ENCODE measurements at regions not wholly inside any gene's neighbourhood (a gene's known extent, or its start where the extent isn't known, plus 50 kb on each side); places are given as distances from the start of the nearest gene placed in this dataset.

DNA sequence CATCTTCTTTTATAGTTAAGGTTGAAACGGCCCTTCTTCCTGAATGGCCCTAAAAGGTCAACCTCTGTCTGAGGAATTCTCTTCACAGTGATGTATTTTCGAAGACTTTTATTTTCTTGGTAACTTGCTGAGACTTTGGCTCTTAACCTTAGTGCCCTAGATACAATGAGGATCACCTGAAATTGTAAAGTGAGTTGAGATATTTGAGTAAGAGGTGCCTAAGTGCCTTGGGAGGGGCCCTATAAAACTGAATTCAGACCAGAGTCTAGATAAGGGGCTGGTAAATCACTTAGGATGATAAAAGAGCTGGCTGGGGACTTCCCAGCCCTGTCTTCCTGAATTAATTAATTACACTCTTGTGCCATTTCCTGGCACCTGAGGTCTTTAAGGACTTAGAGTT is 505.6 kb upstream of the KIRREL3 start:
- no peak overlapping the region for H3K4me2 ChIP-seq (ENCODE audit: low read length)
- TF ChIP-seq CTCF (IDR thresholded peaks at IDR 0.05; ENCODE audit: low read depth, low read length), result no peak
- TF ChIP-seq EZH2phosphoT487 (IDR thresholded peaks at IDR 0.05; ENCODE audit: low read depth), result no peak
- no peak overlapping the region for H3K9ac ChIP-seq (ENCODE audit: low read length)
- H3K9me3 ChIP-seq (ENCODE audit: insufficient read depth, low read length), result no peaks in the 10 kb centered on the region
- no peaks in the 10 kb centered on the region for H4K20me1 ChIP-seq (ENCODE audit: insufficient read depth, low read length)
- H3K4me3 ChIP-seq (ENCODE audit: low read length), result no peak overlapping the region
- no peaks in the 10 kb centered on the region for H3K79me2 ChIP-seq (ENCODE audit: low read length)
- no peaks in the 10 kb centered on the region for H3K4me1 ChIP-seq (ENCODE audit: low read length)
- H3K36me3 ChIP-seq (replicated peaks; ENCODE audit: low read depth, low read length), result no peaks in the 10 kb centered on the region
- H3K27me3 ChIP-seq (ENCODE audit: low read depth, low read length), result no peaks in the 10 kb centered on the region
- no peak overlapping the region for H3K27ac ChIP-seq (ENCODE audit: low read length)
- no peak overlapping the region for H2AFZ ChIP-seq (ENCODE audit: low read depth, low read length)

GRCh38 chr11:127496165-127496564 is 495.6 kb upstream of the KIRREL3 start:
- Histone ChIP-seq H4K20me1 (ENCODE audit: insufficient read depth, low read length) (no peaks in the 10 kb centered on the region), H3K4me2 (ENCODE audit: low read length) (no peak overlapping the region), H3K4me3 (ENCODE audit: low read length) (no peak overlapping the region), H3K36me3 (replicated peaks; ENCODE audit: low read depth, low read length) (no peaks in the 10 kb centered on the region), H2AFZ (ENCODE audit: low read depth, low read length) (no peak overlapping the region), H3K9me3 (ENCODE audit: insufficient read depth, low read length) (no peaks in the 10 kb centered on the region), H3K9ac (ENCODE audit: low read length) (no peak overlapping the region), H3K79me2 (ENCODE audit: low read length) (no peaks in the 10 kb centered on the region), H3K27me3 (ENCODE audit: low read depth, low read length) (no peaks in the 10 kb centered on the region), H3K4me1 (ENCODE audit: low read length) (no peaks in the 10 kb centered on the region), H3K27ac (ENCODE audit: low read length) (no peak overlapping the region)
- no peak for TF ChIP-seq EZH2phosphoT487 (IDR thresholded peaks at IDR 0.05; ENCODE audit: low read depth)
- TF ChIP-seq CTCF (IDR thresholded peaks at IDR 0.05; ENCODE audit: low read depth, low read length), result no peak

DNA sequence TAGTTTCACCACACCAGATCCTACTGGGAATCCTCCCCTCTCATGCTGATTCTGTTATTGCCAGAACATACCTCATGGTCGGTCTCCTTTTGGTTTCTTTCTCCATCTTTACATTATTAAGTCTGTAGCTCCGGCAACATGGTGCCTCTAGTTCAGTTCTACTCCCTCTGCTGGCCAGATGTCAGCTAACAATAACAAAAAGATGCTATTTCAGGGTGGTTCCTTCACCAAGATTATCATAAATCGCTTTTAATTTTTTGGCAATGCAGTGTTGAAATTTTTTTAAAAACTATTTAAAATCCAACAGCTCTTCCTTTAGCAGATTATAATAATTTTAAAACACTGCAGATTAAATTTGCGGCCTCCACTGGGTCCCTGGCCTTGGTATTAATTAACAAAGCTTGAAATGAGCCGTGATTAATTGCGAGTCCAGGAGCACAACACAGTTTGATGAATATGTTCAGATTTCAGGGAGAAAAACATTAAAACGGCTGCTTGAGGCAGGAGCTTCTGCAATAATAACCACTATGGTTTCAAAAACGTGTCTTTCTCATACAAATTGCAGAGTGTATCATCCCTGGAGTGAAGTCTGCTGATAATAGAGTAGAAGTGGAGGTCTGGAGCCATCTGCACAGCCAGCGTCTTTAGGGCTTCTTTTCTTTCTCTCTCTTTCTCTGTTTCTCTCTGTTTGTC is 492.9 kb upstream of the KIRREL3 start:
- no peaks in the 10 kb centered on the region for H3K79me2 ChIP-seq (ENCODE audit: low read length)
- H3K4me1 ChIP-seq (ENCODE audit: low read length), result no peaks in the 10 kb centered on the region
- H3K4me3 ChIP-seq (ENCODE audit: low read length), result no peak overlapping the region
- H3K27ac ChIP-seq (ENCODE audit: low read length), result no peak overlapping the region
- no peaks in the 10 kb centered on the region for H3K36me3 ChIP-seq (replicated peaks; ENCODE audit: low read depth, low read length)
- H4K20me1 ChIP-seq (ENCODE audit: insufficient read depth, low read length), result no peaks in the 10 kb centered on the region
- H2AFZ ChIP-seq (ENCODE audit: low read depth, low read length), result no peak overlapping the region
- no peak overlapping the region for H3K4me2 ChIP-seq (ENCODE audit: low read length)
- H3K27me3 ChIP-seq (ENCODE audit: low read depth, low read length), result no peaks in the 10 kb centered on the region
- TF ChIP-seq CTCF (IDR thresholded peaks at IDR 0.05; ENCODE audit: low read depth, low read length), result peak; percentile 52
- TF ChIP-seq EZH2phosphoT487 (IDR thresholded peaks at IDR 0.05; ENCODE audit: low read depth), result no peak
- no peaks in the 10 kb centered on the region for H3K9me3 ChIP-seq (ENCODE audit: insufficient read depth, low read length)
- no peak overlapping the region for H3K9ac ChIP-seq (ENCODE audit: low read length)

DNA sequence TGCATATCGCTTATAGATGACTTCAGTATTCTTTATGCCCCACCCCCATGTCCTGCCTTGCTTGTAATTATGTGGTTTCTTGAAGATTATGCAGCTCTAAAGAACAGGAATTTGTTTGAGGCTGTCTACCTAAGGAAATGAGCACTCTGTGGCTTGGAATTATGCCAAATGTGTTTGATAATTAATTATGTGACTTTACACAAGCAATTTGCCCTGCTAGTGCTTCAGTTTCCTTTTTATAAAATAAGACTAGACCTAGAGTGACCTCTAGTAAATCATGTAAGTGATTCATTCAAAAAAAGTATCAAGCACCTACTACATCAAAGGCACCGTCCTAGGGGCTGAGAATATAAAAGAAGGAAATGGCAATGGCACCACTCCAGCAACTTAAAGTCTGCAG is 491.5 kb upstream of the KIRREL3 start:
- H3K27me3 ChIP-seq (ENCODE audit: low read depth, low read length), result no peaks in the 10 kb centered on the region
- no peaks in the 10 kb centered on the region for H3K4me1 ChIP-seq (ENCODE audit: low read length)
- no peak for TF ChIP-seq EZH2phosphoT487 (IDR thresholded peaks at IDR 0.05; ENCODE audit: low read depth)
- no peak for TF ChIP-seq CTCF (IDR thresholded peaks at IDR 0.05; ENCODE audit: low read depth, low read length)
- no peaks in the 10 kb centered on the region for H3K36me3 ChIP-seq (replicated peaks; ENCODE audit: low read depth, low read length)
- no peaks in the 10 kb centered on the region for H3K9me3 ChIP-seq (ENCODE audit: insufficient read depth, low read length)
- no peak overlapping the region for H3K9ac ChIP-seq (ENCODE audit: low read length)
- H4K20me1 ChIP-seq (ENCODE audit: insufficient read depth, low read length), result no peaks in the 10 kb centered on the region
- H3K27ac ChIP-seq (ENCODE audit: low read length), result no peak overlapping the region
- no peak overlapping the region for H3K4me3 ChIP-seq (ENCODE audit: low read length)
- no peak overlapping the region for H3K4me2 ChIP-seq (ENCODE audit: low read length)
- no peaks in the 10 kb centered on the region for H3K79me2 ChIP-seq (ENCODE audit: low read length)
- no peak overlapping the region for H2AFZ ChIP-seq (ENCODE audit: low read depth, low read length)

Measured in OCI-LY3 (cell line).